NOMO-1 treated with dmso at 0.1 percent for 144 hours (cell line): ENCODE measurements at regions not wholly inside any gene's neighbourhood (a gene's known extent, or its start where the extent isn't known, plus 50 kb on each side); places are given as distances from the start of the nearest gene placed in this dataset.
"Not testable (repeated sequence)": the region's sequence is repeated elsewhere in the genome, so short reads cannot be mapped to it uniquely, and the experiment has no call there.

ENCODE experiments used
- DNase-seq: peaks from one replicate; lab custom pipeline; 2025; ENCODE audit not compliant: unreplicated experiment; lab: John Stamatoyannopoulos, UW

GRCh38 chr3:137111497-137111896 lies 153.7 kb downstream of the IL20RB start:
- no peak for DNase-seq

- DNase-seq: no peak
Observed at GRCh38 chr3:137116619-137117018, 158.8 kb downstream of the IL20RB start.

GRCh38 chr3:137121704-137122314 lies 164.0 kb downstream of the IL20RB start:
- DNase-seq: no peak

DNA sequence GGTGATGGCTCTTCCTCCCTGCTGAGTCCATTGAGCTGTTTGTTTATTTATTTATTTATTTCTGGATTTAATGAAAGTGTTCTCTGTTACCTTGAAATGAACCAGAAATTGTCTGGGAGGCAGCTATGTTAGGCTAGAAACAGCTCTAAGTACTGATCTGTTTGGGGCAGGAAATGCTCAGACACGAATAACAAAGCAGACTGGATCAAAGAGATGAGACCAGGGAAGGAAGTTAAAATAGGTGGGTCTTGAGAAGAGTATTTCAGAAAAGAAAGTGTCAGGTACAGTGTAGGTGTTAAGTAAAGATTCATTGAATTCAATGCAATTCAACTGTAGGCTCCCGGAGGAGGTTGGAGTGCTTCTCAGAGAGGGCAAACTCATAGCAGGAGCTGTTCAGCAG lies 173.3 kb downstream of the IL20RB start:
- DNase-seq: no peak

GRCh38 chr3:137134431-137134830 lies 176.6 kb downstream of the IL20RB start:
- DNase-seq: no peak

DNA sequence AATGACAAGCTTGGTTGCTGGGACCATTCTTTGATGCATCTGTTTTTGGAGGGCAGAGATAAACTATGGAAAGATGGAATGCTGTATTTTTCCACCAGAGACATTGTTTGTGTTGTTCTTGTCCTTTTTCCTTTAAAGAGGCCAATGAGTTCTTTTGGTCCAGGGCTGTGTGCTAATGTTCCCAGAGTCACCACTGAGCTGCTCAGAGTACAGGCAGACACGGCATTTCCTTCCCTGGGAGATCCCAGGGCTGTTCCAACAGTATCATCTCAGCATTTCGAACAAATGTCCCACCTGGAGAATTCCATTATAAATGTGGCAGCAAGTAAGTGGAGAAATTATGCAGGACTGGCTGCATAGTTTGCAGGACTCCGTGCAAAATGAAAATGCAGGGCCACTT lies 190.6 kb downstream of the IL20RB start:
- no peak for DNase-seq

DNA sequence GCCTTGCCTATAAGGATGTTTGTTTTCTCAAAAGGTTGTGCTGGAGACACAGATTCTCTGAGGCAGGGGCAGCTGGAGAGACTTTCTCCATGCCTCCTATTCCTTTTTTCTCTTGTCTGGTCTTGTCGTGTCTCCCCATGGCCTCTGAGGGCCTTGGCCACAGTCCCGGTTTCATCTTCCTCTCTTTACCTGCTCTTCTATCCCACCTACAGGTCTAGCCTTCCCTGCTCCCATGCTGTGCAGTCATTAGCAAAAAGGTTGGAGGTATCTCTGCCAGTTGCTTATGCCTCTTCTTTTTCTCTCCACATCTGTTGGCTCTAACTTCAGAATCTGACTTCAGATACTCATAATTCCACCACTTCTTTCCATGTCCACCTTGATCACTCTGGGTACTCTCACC lies 191.1 kb downstream of the IL20RB start:
- no peak for DNase-seq

DNA sequence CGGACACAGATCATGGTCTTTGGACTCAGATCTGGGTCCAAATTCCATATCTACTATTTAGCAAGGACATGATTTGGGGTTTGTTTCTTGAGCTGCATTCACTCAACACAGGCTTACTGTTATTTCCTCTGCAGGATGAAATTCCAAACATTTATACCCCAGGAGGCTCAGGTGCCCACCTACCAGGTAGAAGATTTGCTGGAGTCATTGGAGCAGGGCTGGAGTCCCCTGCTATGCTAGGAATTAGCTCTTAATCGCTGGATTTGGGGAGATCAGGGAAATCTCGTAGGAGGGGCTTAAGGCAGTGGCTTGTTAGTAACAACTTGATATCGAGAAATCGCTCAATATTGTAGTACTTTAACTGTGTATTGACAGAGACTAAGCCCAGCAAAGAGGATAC lies 193.0 kb downstream of the IL20RB start:
- no peak for DNase-seq

GRCh38 chr3:137153046-137153445 lies 195.3 kb downstream of the IL20RB start:
- not testable (repeated sequence) for DNase-seq

DNA sequence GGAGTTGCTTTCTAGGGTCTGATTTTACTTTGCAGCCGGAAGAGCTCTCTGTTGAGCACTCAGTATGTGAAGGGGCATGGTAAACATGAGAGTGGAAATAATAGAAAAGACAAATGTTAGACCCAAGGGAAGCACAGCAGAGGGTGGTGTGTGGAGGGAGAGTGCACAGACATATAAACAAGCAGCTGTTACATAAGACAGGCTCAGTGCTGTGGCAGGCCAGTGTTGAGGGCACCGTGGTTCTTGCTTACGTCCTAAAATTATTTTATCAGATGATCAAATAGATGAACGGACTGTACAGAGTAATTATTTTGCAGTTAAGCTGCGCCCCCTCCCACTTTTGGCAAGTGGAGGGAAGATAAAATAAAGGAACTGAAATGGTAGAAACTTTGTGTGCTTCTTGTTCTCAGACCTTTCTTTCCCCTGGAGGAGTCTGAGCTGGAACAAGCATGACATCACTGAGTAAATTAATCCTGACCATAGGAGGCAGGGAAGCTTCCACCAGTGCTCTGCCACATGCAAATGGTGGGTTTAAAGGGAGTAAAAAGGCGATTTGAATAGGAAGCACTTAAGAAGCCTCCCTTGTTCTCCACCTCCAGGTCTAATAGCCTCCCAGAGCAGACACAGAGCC lies 205.6 kb downstream of the IL20RB start:
- no peak for DNase-seq

DNA sequence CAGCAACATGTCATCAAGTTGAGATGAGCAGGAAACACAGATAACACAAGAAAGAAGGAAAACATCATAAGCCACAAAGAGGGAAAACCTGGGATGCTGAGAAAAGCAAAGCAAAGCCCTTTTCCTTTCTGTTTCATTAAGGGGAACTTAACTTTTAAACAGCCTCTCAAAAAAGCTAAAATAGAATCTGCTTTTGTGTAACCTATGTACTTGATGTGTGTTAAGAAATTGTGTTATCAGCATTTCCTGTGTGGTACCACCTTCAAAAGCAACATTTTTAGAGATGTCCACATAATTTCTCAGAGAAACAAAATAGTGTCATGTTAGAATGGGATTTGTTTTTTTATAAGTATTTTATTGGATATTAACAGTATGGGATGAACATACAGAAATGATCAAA lies 206.2 kb downstream of the IL20RB start:
- no peak for DNase-seq

GRCh38 chr3:137165117-137165806 lies 207.5 kb downstream of the IL20RB start:
- no peak for DNase-seq

GRCh38 chr3:137171834-137172603 lies 214.2 kb downstream of the IL20RB start:
- DNase-seq: no peak

GRCh38 chr3:137172728-137173127 lies 214.9 kb downstream of the IL20RB start:
- DNase-seq: no peak

- no peak for DNase-seq
Observed at GRCh38 chr3:137174514-137174913, 216.7 kb downstream of the IL20RB start.

GRCh38 chr3:137180220-137180619 lies 222.4 kb downstream of the IL20RB start:
- no peak for DNase-seq

DNA sequence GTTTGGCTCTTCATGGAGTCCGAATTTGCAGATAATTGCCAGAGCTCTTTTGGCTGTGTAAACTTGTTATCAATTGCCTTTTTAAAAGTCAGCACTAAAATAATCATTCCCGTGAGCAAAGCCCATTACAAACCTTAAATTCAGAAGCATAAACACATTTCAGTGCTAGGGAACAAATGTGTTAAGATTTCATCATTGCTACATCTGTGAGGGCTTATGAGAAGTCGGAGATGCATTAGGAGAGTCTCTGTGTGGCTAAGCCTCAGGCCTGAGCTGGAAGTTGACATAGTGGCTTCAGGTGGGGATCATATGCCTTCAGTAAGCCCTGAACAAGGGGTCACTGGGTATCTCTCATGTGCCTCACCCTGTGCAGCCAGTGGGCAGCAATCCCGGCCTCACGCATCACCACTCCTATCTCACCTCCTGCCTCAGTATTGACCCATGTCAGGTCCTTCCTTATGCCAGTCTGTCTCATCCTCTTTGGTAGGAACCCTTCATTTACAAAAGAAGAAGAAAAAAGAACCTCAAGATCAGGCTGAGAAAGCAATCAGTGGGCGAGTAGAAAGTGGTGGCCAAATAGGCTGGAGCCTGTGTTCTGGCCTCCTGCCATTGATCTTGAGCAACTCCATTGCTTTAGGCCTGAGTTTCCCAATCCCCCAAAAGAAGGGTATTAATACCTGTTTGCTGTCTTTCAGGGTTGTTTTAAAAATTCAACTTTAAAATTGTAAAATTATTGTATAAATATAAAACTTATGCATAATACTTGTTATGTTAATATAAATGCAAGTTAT lies 233.5 kb downstream of the IL20RB start:
- DNase-seq: no peak

- no peak for DNase-seq
Observed at GRCh38 chr3:137191951-137192350, 234.2 kb downstream of the IL20RB start.

DNA sequence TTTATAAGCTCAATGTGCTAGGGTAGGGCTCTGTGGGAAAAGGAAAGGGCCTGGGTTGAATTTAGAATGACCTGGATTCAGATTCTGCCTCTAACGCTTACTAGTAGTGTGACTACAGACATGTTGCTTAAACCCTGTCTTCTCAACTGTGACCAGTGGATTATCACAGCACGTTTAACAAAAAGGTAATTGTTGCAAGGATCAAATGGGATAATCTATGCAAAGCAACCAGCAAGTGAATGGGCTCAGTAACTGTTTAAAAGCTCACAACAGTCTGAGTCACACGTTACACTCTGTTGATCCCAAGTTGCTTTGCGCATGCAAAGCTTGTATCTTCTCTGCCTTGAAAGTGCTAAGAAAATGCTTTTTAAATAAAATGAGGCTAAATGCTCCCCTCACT lies 236.5 kb downstream of the IL20RB start:
- no peak for DNase-seq

DNA sequence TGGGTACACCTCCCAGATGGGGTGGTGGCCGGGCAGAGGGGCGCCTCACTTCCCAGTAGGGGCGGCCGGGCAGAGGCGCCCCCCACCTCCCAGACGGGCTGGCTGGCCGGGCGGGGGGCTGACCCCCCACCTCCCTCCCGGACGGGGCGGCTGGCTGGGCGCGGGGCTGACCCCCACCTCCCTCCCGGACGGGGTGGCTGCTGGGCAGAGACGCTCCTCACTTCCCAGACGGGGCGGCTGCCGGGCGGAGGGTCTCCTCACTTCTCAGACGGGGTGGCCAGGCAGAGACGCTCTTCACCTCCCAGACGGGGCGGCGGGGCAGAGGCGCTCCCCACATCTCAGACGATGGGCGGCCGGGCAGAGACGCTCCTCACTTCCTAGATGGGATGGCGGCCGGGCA lies 240.6 kb downstream of the IL20RB start:
- DNase-seq: not testable (repeated sequence)

- DNase-seq: no peak
Observed at GRCh38 chr3:137199678-137200077, 241.9 kb downstream of the IL20RB start.
